ENCODE measurements at regions not wholly inside any gene's neighbourhood (a gene's known extent, or its start where the extent isn't known, plus 50 kb on each side); places are given as distances from the start of the nearest gene placed in this dataset.

- no peak for TF ChIP-seq CTCF (IDR thresholded peaks at IDR 0.05; ENCODE audit: low read depth, low read length)
- TF ChIP-seq EZH2phosphoT487 (IDR thresholded peaks at IDR 0.05; ENCODE audit: low read depth) = no peak
Measured at GRCh38 chr1:192438737-192439136, 121.9 kb downstream of the RGS21 start.

Measured in OCI-LY3 (cell line).